D721Med (cell line): ENCODE measurements at regions not wholly inside any gene's neighbourhood (a gene's known extent, or its start where the extent isn't known, plus 50 kb on each side); places are given as distances from the start of the nearest gene placed in this dataset.

Experiments
- DNase-seq: peaks from one replicate; pipeline ENCODE4 v3.0.0; 2011; ENCODE audit warnings: low spot score; ENCODE audit not compliant: insufficient read length
- FAIRE-seq: peaks from 2 replicates; lab custom pipeline; 2011; peaks lifted over from hg19 to GRCh38; lab: Jason Lieb, UNC
- TF ChIP-seq, protein P1 (sequence below): IDR thresholded peaks from 2 replicates; pipeline ENCODE4 v1.5.1; 2012; ENCODE audit warnings: mild to moderate bottlenecking, control low read depth; ENCODE audit not compliant: insufficient read depth; ENCODE audit errors: missing control alignments

DNA sequence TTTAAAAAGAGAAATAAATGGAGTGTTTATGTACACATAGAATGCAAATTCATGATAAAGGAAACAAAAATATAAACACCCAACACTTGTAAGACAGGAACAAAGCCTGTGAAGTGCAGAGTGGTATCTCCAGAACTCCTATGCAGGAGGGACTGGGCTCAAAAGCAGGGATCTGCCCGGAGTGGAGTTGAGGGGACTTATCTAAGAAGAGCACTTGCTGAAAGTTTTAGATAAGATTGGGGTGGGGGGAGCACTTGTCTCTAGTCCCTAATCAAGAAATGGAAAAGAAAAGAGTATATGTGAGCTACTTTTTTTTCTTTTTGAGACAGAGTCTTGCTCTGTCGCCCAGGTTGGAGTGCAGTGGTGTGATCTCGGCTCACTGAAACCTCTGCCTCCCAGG is 840.4 kb downstream of the MAT2B start:
- TF ChIP-seq, protein P1, sequence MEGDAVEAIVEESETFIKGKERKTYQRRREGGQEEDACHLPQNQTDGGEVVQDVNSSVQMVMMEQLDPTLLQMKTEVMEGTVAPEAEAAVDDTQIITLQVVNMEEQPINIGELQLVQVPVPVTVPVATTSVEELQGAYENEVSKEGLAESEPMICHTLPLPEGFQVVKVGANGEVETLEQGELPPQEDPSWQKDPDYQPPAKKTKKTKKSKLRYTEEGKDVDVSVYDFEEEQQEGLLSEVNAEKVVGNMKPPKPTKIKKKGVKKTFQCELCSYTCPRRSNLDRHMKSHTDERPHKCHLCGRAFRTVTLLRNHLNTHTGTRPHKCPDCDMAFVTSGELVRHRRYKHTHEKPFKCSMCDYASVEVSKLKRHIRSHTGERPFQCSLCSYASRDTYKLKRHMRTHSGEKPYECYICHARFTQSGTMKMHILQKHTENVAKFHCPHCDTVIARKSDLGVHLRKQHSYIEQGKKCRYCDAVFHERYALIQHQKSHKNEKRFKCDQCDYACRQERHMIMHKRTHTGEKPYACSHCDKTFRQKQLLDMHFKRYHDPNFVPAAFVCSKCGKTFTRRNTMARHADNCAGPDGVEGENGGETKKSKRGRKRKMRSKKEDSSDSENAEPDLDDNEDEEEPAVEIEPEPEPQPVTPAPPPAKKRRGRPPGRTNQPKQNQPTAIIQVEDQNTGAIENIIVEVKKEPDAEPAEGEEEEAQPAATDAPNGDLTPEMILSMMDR = no peak
- DNase-seq = no peak
- FAIRE-seq = no peak

DNA sequence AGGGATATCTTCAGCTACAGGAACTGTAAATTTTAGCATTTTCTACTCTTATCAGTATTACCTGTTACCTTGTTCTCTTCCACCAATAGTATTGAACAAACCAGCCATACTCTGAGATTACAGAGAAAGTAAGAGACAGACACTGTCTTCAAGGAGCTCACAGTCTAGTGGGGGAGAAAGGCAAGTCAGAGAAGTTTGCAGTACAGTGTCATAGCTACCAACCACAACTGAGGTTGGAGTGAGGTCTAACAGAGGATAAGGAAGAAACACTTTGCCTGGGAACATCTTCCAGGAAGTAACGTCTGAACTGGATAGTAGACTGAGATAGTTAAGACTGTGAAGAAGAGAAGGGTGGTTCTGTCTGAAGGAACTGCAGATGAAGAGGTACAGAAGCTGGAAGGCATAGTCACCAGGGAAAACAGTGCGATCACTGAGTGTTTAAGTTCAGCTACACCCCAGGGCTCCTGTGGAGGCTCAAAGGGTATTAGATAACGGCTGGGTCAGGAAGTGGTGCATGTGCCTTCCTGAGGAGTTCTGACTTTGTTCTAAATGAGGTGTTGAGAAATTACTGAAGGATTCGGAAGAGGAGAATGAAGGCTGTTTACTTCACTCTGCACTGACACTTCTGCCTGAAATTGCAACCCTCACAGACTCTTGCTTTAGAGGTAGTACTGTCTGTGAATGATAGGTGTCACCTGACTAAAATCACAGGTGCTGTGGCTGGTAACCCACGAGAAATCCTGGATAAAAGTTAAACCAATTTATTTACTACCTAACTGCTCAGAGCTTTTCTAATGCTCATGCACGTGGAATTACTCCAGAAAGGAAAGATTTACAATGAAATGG is 841.6 kb downstream of the MAT2B start:
- TF ChIP-seq, protein P1 = no peak
- DNase-seq (no peak), FAIRE-seq (no peak)

DNA sequence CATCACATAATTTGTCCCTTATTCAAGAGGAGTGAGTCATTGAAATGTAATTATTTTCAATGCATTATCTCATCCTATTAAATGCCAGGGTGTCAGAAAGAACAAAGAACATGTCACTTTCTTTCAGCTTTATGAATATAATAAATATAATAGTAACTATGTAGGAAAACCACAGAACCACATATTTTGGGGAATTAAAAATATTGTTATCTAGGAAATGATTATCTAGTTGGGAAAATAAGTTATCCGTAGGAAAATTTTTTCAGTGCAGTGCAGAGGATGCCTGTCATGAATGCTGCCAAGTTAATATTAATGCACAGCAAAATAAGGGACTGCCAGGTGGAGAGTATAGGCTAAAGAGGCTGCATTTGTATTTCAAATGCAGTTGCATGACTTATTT is 844.8 kb downstream of the MAT2B start:
- FAIRE-seq (no peak), DNase-seq (no peak)
- TF ChIP-seq, protein P1 = no peak

DNA sequence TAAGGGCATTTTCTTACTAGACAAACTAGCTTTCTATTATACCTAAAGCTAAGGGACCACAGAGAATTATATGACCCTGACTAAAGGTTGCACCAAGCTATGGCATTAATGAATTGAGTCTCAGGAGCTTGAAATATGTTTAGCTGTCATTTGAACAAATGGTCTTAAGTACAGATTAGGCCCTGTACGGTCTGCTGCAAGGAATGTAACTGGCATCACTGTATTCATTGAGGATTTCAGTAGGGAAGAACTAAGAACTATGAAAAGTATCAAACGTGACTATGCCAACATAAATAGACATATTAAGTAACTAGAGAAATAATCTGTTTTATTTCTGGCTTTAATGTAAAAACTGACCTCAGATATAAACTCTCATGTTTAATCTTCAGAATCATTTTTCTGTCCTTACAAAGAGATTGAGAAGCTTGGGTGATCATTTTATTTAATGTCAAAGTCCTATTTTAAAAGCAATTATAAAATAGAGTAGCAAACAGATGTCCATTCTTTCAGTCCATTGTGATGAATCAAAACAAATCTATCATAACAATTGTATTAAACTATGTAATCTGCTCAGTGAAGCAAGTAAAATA is 845.9 kb downstream of the MAT2B start:
- FAIRE-seq (peak; percentile 78), DNase-seq (no peak)
- TF ChIP-seq, protein P1 = no peak

DNA sequence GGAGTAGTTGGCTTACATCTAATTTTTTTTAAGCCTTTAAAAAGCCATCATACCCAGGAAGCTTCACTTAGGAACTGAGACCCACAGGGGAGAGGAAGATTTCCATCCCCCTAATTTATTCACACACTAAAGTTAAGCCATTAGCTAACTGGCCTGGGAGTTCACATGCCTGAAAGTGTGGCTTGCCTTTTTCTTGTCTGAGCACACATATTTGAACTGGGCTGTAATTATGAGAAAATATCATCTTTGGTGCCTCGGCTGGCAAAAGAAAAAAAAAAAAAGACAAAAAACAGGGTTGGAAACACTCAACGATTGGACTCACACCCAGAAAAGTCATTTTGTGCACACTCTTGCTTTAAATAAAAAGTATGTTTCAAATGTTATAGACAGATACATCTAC is 847.3 kb downstream of the MAT2B start:
- no peak for FAIRE-seq
- TF ChIP-seq, protein P1 = no peak

GRCh38 chr5:164353155-164353554 is 847.7 kb downstream of the MAT2B start:
- DNase-seq = no peak
- no peak for FAIRE-seq
- TF ChIP-seq, protein P1 = no peak

More for the DNA sequence above, 847.3 kb downstream of the MAT2B start:
- DNase-seq = no peak
